ENCODE measurements at regions not wholly inside any gene's neighbourhood (a gene's known extent, or its start where the extent isn't known, plus 50 kb on each side); places are given as distances from the start of the nearest gene placed in this dataset.

DNA sequence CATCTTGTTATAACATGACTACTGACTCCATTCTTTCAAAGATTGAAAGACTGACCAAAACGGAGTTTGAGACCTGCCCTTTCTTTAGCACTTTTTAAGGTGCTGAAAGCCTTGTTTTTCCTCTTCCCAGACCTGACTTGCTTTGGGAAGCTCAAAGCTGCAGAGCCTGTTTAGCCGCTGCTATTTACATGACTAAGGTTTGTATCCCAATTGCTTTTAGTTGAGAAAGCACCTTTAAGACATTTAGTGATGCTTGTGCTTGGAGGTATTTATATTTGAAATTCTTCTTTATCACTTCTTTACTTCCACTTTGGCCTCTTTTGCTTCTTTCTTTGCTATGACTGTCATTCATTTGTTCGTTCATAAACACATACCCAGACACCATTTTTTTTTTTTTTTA lies 182.6 kb upstream of the ELL2 start:
- no peak overlapping the region for H3K4me3 Mint-ChIP-seq
- intact Hi-C loops (cut with micrococcal nuclease), result loop anchor here in 1 of 2 donors (10.0 kb wide), 1 partner anchor 289 kb away; no protein-coding TSS in a partner anchor
- Histone ChIP-seq H3K9me3 (replicated peaks in 1 of 2; ENCODE audit: control insufficient read depth in 1 of 2, insufficient read depth in 1 of 2, low read length in 2 of 2) (no peaks in the 10 kb centered on the region), H3K4me3 (replicated peaks in 1 of 3; ENCODE audit: low read depth in 2 of 3, low read length in 3 of 3) (no peak overlapping the region), H3K9ac (ENCODE audit: insufficient read depth, low read length, poor library complexity, severe bottlenecking) (no peak overlapping the region), H3K27ac (ENCODE audit: low read depth in 1 of 2, low read length in 2 of 2) (no peak overlapping the region), H3K4me1 (ENCODE audit: control insufficient read depth in 1 of 2, insufficient read depth in 2 of 2, low read length in 2 of 2) (peaks cover 16 to 21% of the 10 kb centered on the region in 2 donors), H3K27me3 (ENCODE audit: control insufficient read depth in 2 of 2, insufficient read depth in 2 of 2, low read length in 2 of 2) (no peaks in the 10 kb centered on the region), H3K36me3 (replicated peaks in 1 of 2; ENCODE audit: control insufficient read depth in 1 of 2, insufficient read depth in 2 of 2, low read length in 2 of 2) (no peaks in the 10 kb centered on the region), H2AFZ (ENCODE audit: insufficient read depth, low read depth, low read length, poor library complexity, severe bottlenecking) (no peak overlapping the region), H4K20me1 (ENCODE audit: insufficient read depth, low read length) (no peaks in the 10 kb centered on the region), H3K79me2 (ENCODE audit: insufficient read depth, low read length) (no peaks in the 10 kb centered on the region), H3K4me2 (replicated peaks; ENCODE audit: extremely low read depth, low read length, poor library complexity, severe bottlenecking) (no peak overlapping the region)
- no peaks in the 10 kb centered on the region for H3K9me3 Mint-ChIP-seq
- H3K36me3 Mint-ChIP-seq, result no peaks in the 10 kb centered on the region
- TF ChIP-seq, protein P1, sequence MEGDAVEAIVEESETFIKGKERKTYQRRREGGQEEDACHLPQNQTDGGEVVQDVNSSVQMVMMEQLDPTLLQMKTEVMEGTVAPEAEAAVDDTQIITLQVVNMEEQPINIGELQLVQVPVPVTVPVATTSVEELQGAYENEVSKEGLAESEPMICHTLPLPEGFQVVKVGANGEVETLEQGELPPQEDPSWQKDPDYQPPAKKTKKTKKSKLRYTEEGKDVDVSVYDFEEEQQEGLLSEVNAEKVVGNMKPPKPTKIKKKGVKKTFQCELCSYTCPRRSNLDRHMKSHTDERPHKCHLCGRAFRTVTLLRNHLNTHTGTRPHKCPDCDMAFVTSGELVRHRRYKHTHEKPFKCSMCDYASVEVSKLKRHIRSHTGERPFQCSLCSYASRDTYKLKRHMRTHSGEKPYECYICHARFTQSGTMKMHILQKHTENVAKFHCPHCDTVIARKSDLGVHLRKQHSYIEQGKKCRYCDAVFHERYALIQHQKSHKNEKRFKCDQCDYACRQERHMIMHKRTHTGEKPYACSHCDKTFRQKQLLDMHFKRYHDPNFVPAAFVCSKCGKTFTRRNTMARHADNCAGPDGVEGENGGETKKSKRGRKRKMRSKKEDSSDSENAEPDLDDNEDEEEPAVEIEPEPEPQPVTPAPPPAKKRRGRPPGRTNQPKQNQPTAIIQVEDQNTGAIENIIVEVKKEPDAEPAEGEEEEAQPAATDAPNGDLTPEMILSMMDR (IDR thresholded peaks at IDR 0.05), result no peak
- no peak overlapping the region for H3K27ac Mint-ChIP-seq
- H3K27me3 Mint-ChIP-seq (ENCODE audit: low read depth in 3 of 3), result peaks cover 0 to 1% (median 0%) of the 10 kb centered on the region in 3 donors
- H3K4me1 Mint-ChIP-seq, result peaks cover 21% of the 10 kb centered on the region
- 90% methylated on average over 2 of the region's 3 CpGs for WGBS (ENCODE audit: insufficient coverage)
- DNase-seq, result no peak

DNA sequence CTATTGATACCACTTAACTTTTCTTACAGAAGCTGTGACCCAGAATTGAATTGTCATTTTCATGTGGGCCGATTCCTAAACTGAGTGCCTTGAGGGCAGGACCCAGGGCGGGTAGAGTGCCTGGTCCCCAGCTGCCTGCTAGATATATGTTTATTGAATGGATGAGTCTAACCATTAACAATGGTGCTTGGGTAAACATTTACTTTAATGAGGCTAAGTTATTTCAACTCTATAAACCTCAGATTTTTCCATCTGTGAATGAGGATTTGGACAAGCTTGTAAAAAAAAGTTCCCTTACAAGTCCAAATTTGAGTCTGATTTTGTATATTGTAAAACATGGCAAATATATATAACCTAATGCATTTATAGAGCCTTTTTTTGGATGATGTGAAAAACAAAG lies 181.8 kb upstream of the ELL2 start:
- Mint-ChIP-seq H3K36me3 (no peaks in the 10 kb centered on the region), H3K27ac (peak overlapping the region in 4 of 7 donors; percentile 11 to 80 (median 59)), H3K4me3 (no peak overlapping the region), H3K9me3 (no peaks in the 10 kb centered on the region), H3K4me1 (peaks cover 21% of the 10 kb centered on the region), H3K27me3 (ENCODE audit: low read depth in 3 of 3) (peaks cover 0 to 1% (median 0%) of the 10 kb centered on the region in 3 donors)
- Histone ChIP-seq H3K79me2 (ENCODE audit: insufficient read depth, low read length) (no peaks in the 10 kb centered on the region), H3K27me3 (ENCODE audit: control insufficient read depth in 2 of 2, insufficient read depth in 2 of 2, low read length in 2 of 2) (no peaks in the 10 kb centered on the region), H3K27ac (ENCODE audit: low read depth in 1 of 2, low read length in 2 of 2) (peak overlapping the region in 1 of 2 donors; percentile 37), H4K20me1 (ENCODE audit: insufficient read depth, low read length) (no peaks in the 10 kb centered on the region), H3K4me3 (replicated peaks in 1 of 3; ENCODE audit: low read depth in 2 of 3, low read length in 3 of 3) (no peak overlapping the region), H2AFZ (ENCODE audit: insufficient read depth, low read depth, low read length, poor library complexity, severe bottlenecking) (no peak overlapping the region), H3K9ac (ENCODE audit: insufficient read depth, low read length, poor library complexity, severe bottlenecking) (no peak overlapping the region), H3K4me1 (ENCODE audit: control insufficient read depth in 1 of 2, insufficient read depth in 2 of 2, low read length in 2 of 2) (peaks cover 16 to 21% of the 10 kb centered on the region in 2 donors), H3K9me3 (replicated peaks in 1 of 2; ENCODE audit: control insufficient read depth in 1 of 2, insufficient read depth in 1 of 2, low read length in 2 of 2) (no peaks in the 10 kb centered on the region), H3K36me3 (replicated peaks in 1 of 2; ENCODE audit: control insufficient read depth in 1 of 2, insufficient read depth in 2 of 2, low read length in 2 of 2) (no peaks in the 10 kb centered on the region), H3K4me2 (replicated peaks; ENCODE audit: extremely low read depth, low read length, poor library complexity, severe bottlenecking) (no peak overlapping the region)
- DNase-seq, result no peak
- intact Hi-C loops (cut with micrococcal nuclease), result loop anchor here in 1 of 2 donors (10.0 kb wide), 1 partner anchor 289 kb away; no protein-coding TSS in a partner anchor
- WGBS (ENCODE audit: insufficient coverage), result no CpG with 5 or more reads among the region's 2 CpGs
- TF ChIP-seq, protein P1 (IDR thresholded peaks at IDR 0.05), result no peak
